Karpas-422 (cell line): ENCODE measurements at regions not wholly inside any gene's neighbourhood (a gene's known extent, or its start where the extent isn't known, plus 50 kb on each side); places are given as distances from the start of the nearest gene placed in this dataset.

Experiments used
- DNase-seq: peaks from one replicate; pipeline ENCODE4 v3.0.0-alpha.2; 2015
- H2AFZ ChIP-seq: fragments of 200-600 bp; sonication (generic); 2 replicates; pipeline ENCODE4 v1.6.1; 2014; ENCODE audit warnings: antibody characterized with exemption, low read length, mixed read lengths
- H3K27ac ChIP-seq: fragments of 200-600 bp; sonication (generic); 2 replicates; pipeline ENCODE4 v1.5.1; 2014; ENCODE audit warnings: mild to moderate bottlenecking, low read length, moderate library complexity
- H3K27me3 ChIP-seq: fragments of 200-600 bp; sonication (generic); 2 replicates; pipeline ENCODE4 v1.6.1; 2014; ENCODE audit warnings: low read length, mixed read lengths
- H3K36me3 ChIP-seq: fragments of 200-600 bp; sonication (generic); 2 replicates; pipeline ENCODE4 v1.6.1; 2014; ENCODE audit warnings: low read length, mixed read lengths; ENCODE audit not compliant: insufficient read depth
- H3K4me1 ChIP-seq: fragments of 200-600 bp; sonication (generic); 2 replicates; pipeline ENCODE4 v1.6.1; 2014; ENCODE audit warnings: mild to moderate bottlenecking, low read length, mixed read lengths
- H3K4me2 ChIP-seq: fragments of 200-600 bp; sonication (generic); 2 replicates; pipeline ENCODE4 v1.6.1; 2014; ENCODE audit warnings: low read length, low read depth, mild to moderate bottlenecking; ENCODE audit not compliant: poor library complexity, severe bottlenecking
- H3K4me3 ChIP-seq: fragments of 200-600 bp; sonication (generic); 2 replicates; pipeline ENCODE4 v1.5.1; 2014; ENCODE audit warnings: mild to moderate bottlenecking, antibody characterized with exemption, low read length, mixed read lengths
- H3K79me2 ChIP-seq: fragments of 200-600 bp; sonication (generic); 2 replicates; pipeline ENCODE4 v1.6.1; 2014; ENCODE audit warnings: mild to moderate bottlenecking, low read length, mixed read lengths
- H3K9ac ChIP-seq: fragments of 200-600 bp; sonication (generic); 2 replicates; pipeline ENCODE4 v1.6.0; 2014; ENCODE audit warnings: low read length
- H3K9me2 ChIP-seq: fragments of 200-600 bp; sonication (generic), shearing (Covaris generic); replicated peaks from 2 replicates; pipeline ENCODE4 v1.6.0; 2014; ENCODE audit warnings: mild to moderate bottlenecking, low read length, moderate library complexity; ENCODE audit not compliant: insufficient read depth
- H3K9me3 ChIP-seq: fragments of 300-700, 200-600 bp; sonication (generic); 2 replicates; pipeline ENCODE4 v1.6.1; 2014; ENCODE audit warnings: low read length, mixed read lengths
- H4K20me1 ChIP-seq: fragments of 200-600 bp; sonication (generic); 2 replicates; pipeline ENCODE4 v1.6.1; 2014; ENCODE audit warnings: mild to moderate bottlenecking, antibody characterized with exemption, low read length, low read depth; ENCODE audit not compliant: insufficient read depth

DNA sequence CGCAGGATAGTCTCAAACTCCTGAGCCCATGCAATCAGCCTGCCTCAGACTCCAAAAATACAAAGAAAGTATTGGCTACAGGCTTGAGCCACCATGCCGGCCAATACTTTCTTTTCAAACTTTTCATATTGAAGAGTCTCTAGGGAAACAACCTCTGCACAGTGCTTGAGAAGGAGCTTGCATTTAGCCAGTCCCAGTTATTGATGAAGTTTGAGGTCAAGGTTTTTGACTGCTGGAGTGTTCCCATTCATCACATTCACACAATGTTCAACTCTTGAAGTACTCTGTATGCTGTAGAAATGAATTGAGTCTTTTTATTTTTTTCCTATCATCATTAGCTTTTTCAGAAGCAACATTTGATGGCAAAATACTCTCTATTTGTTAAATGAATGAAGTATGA, 355.8 kb upstream of the E2F7 start:
- Histone ChIP-seq H3K4me2 (no peak overlapping the region), H3K9me3 (no peaks in the 10 kb centered on the region), H3K4me1 (no peaks in the 10 kb centered on the region), H3K36me3 (no peaks in the 10 kb centered on the region), H3K9ac (no peak overlapping the region), H3K27ac (no peak overlapping the region), H3K9me2 (no peaks in the 10 kb centered on the region), H4K20me1 (no peaks in the 10 kb centered on the region), H3K4me3 (no peak overlapping the region), H3K79me2 (no peaks in the 10 kb centered on the region), H2AFZ (no peak overlapping the region), H3K27me3 (no peaks in the 10 kb centered on the region)
- no peak for DNase-seq

DNA sequence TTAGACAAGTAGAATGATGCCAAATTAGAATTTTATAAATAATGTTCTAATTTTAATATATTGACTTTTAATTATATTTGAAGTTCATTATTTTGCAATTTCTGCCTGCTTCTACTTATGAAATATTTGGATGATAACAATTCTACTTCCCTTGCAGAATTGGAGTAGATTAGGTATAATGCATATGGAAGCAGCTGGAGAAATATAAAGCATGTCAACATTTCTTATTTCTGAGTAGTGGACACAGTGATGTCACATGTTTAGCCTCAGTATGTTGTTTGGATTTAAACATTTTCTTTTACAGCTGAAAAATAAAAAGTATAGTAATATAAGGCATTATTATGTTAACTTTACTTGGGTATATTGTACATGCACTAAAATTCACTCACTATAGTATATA, 344.2 kb upstream of the E2F7 start:
- H3K36me3 ChIP-seq, result no peaks in the 10 kb centered on the region
- DNase-seq, result no peak
- no peaks in the 10 kb centered on the region for H4K20me1 ChIP-seq
- no peak overlapping the region for H3K4me2 ChIP-seq
- no peaks in the 10 kb centered on the region for H3K27me3 ChIP-seq
- no peaks in the 10 kb centered on the region for H3K79me2 ChIP-seq
- H3K9me3 ChIP-seq, result no peaks in the 10 kb centered on the region
- H3K9me2 ChIP-seq, result no peaks in the 10 kb centered on the region
- no peak overlapping the region for H3K4me3 ChIP-seq
- no peak overlapping the region for H3K9ac ChIP-seq
- H2AFZ ChIP-seq, result no peak overlapping the region
- no peaks in the 10 kb centered on the region for H3K4me1 ChIP-seq
- H3K27ac ChIP-seq, result no peak overlapping the region

- Histone ChIP-seq H3K9ac (no peak overlapping the region), H2AFZ (no peak overlapping the region), H3K4me1 (no peaks in the 10 kb centered on the region), H3K79me2 (no peaks in the 10 kb centered on the region), H3K27me3 (no peaks in the 10 kb centered on the region), H3K9me3 (no peaks in the 10 kb centered on the region), H3K27ac (no peak overlapping the region), H3K4me3 (no peak overlapping the region), H3K4me2 (no peak overlapping the region), H4K20me1 (no peaks in the 10 kb centered on the region), H3K36me3 (no peaks in the 10 kb centered on the region), H3K9me2 (no peaks in the 10 kb centered on the region)
- DNase-seq, result no peak
Observed at GRCh38 chr12:77407931-77408330, 342.6 kb upstream of the E2F7 start.

GRCh38 chr12:77406219-77406905, 341.0 kb upstream of the E2F7 start:
- Histone ChIP-seq H2AFZ (no peak overlapping the region), H3K9ac (no peak overlapping the region), H3K9me2 (no peaks in the 10 kb centered on the region), H3K4me2 (no peak overlapping the region), H3K27me3 (no peaks in the 10 kb centered on the region), H3K4me1 (no peaks in the 10 kb centered on the region), H3K4me3 (no peak overlapping the region), H3K27ac (no peak overlapping the region), H3K9me3 (no peaks in the 10 kb centered on the region), H4K20me1 (no peaks in the 10 kb centered on the region), H3K36me3 (no peaks in the 10 kb centered on the region), H3K79me2 (no peaks in the 10 kb centered on the region)
- no peak for DNase-seq

- H3K79me2 ChIP-seq, result no peaks in the 10 kb centered on the region
- H3K9ac ChIP-seq, result no peak overlapping the region
- H3K36me3 ChIP-seq, result no peaks in the 10 kb centered on the region
- no peak overlapping the region for H3K4me2 ChIP-seq
- no peaks in the 10 kb centered on the region for H3K9me3 ChIP-seq
- no peaks in the 10 kb centered on the region for H4K20me1 ChIP-seq
- no peaks in the 10 kb centered on the region for H3K9me2 ChIP-seq
- H2AFZ ChIP-seq, result no peak overlapping the region
- no peak overlapping the region for H3K27ac ChIP-seq
- H3K4me3 ChIP-seq, result no peak overlapping the region
- H3K4me1 ChIP-seq, result no peaks in the 10 kb centered on the region
- no peaks in the 10 kb centered on the region for H3K27me3 ChIP-seq
- DNase-seq, result no peak
Observed at GRCh38 chr12:77402716-77403115, 337.3 kb upstream of the E2F7 start.

- Histone ChIP-seq H2AFZ (no peak overlapping the region), H3K79me2 (no peaks in the 10 kb centered on the region), H3K9me2 (no peaks in the 10 kb centered on the region), H4K20me1 (no peaks in the 10 kb centered on the region), H3K9me3 (no peaks in the 10 kb centered on the region), H3K4me2 (no peak overlapping the region), H3K4me1 (no peaks in the 10 kb centered on the region), H3K27me3 (no peaks in the 10 kb centered on the region), H3K4me3 (no peak overlapping the region), H3K27ac (no peak overlapping the region), H3K36me3 (no peaks in the 10 kb centered on the region), H3K9ac (no peak overlapping the region)
- DNase-seq, result no peak
Observed at GRCh38 chr12:77401770-77402081, 336.4 kb upstream of the E2F7 start.

DNA sequence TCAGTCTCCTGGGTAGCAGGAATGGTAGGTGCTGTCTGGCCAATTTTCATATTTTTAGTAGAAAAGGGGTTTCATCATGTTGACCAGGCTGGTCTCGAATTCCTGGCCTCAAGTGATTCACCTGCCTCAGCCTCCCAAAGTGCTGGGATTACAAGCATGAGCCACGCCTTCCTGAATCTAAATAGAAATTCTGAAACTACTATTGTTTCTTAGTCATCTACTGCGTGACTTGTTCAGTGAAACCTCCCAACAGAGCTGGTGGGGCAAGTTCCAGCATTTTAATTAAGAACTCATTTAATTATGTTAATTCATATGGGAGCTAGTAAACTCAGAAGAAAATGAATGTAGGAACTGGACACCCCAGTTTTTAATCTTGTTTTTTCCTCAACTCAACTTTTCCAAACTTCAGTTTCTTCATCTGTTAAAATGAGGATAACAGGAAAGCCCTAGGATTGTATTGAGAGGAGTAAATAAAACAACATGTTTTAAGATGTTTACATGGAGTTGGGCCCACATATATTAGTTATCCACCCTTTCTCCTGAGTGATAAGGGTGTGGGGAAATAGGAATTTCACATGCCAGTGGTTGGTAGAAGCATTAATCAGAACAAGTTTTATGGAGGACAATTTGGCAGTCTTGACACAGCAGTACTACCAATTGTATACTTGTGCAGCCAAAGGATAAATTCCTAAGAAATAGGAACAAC, 335.8 kb upstream of the E2F7 start:
- Histone ChIP-seq H3K9me3 (no peaks in the 10 kb centered on the region), H3K4me1 (no peaks in the 10 kb centered on the region), H2AFZ (no peak overlapping the region), H3K27ac (no peak overlapping the region), H3K4me2 (no peak overlapping the region), H3K9ac (no peak overlapping the region), H3K9me2 (no peaks in the 10 kb centered on the region), H3K27me3 (no peaks in the 10 kb centered on the region), H3K4me3 (no peak overlapping the region), H4K20me1 (no peaks in the 10 kb centered on the region), H3K36me3 (no peaks in the 10 kb centered on the region), H3K79me2 (no peaks in the 10 kb centered on the region)
- no peak for DNase-seq

DNA sequence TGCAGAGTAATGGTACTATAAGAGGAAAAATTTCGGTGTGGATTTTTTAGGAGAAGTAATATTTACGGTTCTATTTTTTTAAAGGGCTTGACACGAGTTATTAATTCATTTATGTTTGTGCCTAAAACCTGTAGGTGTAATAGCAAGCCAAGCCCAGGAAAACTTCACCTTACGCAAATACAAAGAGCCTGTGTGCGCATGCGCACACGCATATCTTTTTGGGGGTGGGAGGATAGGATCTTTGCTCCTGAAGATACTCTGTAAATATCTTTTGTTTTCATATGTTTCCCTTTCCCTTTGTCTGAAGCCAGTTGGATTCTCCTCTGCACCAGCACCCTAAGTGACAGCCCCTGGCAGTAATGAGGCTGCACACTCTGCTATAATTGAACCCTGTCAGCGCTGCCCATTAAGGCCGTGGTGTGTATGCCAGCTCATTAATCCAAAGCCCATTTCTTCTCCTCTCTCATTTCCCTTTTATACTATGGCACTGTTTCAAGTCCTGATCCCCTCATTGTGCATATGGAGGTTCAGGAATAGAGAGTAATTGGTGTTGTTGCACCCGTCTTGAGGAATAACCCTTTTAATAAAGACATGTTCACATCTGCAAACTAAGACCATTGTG, 327.2 kb upstream of the E2F7 start:
- no peaks in the 10 kb centered on the region for H3K4me1 ChIP-seq
- no peaks in the 10 kb centered on the region for H3K9me2 ChIP-seq
- H3K36me3 ChIP-seq, result no peaks in the 10 kb centered on the region
- no peaks in the 10 kb centered on the region for H3K9me3 ChIP-seq
- no peak overlapping the region for H3K27ac ChIP-seq
- no peak overlapping the region for H3K9ac ChIP-seq
- no peak for DNase-seq
- no peaks in the 10 kb centered on the region for H4K20me1 ChIP-seq
- no peak overlapping the region for H3K4me3 ChIP-seq
- H3K27me3 ChIP-seq, result no peaks in the 10 kb centered on the region
- no peak overlapping the region for H3K4me2 ChIP-seq
- H3K79me2 ChIP-seq, result no peaks in the 10 kb centered on the region
- no peak overlapping the region for H2AFZ ChIP-seq
